ENCODE measurements at regions not wholly inside any gene's neighbourhood (a gene's known extent, or its start where the extent isn't known, plus 50 kb on each side); places are given as distances from the start of the nearest gene placed in this dataset.

DNA sequence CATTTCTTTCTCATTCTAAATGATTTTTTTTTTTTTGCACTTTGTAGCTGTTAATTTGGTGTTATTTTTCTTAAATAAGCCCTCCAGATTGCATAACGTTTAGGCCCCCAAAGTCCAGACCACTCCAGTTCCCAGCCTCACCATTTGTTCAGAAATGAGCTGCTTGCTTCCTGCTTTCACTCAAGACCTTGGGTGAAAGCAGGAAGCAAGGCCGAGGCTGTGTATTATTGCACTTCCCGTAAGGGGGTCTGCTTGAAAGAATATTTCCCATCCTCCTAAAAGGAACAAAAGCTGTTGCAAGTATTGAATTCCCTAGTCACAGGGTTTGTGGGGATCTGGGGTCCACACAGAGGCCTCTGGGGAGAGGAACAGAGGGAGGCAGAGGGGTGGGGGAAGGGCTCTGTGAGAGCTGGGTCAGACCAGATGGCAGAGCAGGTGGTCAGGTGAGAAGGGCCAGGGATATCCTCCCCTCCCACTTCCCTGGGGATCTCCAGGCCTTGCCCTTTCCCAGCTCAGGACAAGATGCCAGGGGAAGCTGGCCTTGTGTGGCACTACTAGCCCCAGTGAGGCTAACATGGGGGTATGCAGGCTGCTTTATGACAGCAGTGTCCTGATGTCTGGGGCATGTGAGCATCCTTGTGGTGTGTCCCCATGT, 51.6 kb upstream of the MYEOV start:
- CTCF ChIA-PET: interaction anchor here (0.6 kb wide), 2 partner anchors 115 to 284 kb away, joined by 3 to 9 read pairs; no protein-coding TSS in a partner anchor

DNA sequence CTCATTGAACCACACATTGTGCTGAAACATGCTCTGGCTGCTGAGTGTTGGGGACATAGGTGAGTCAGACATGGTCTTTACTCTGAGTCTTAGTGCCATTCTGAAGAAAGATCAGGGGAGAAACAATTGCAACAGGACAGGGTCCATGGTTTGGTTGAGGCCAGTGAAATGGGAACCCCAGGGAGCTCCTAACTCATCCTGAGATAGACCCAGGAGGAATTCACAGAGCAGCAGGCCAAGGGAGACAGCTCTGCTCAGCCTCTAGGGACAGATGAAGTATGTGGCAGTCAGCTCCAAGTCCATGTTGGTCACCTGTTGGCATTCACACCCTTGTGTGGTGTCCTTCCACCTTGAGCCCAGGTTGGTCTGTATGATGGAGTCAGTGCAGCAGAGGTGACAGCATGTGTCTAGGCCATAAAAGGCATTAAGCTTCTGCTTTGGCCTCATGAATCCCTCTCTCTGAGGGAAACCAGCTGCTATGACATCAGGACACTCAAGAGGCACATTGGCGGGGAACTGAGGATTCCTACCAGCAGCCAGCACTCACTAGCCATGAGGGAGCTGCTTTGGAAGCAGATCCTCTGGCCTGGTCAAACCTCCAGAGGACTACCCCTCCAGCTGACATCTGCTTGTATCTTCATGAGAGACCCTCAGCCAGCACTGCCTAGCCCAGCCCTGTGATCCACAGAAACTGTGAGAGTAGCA, 50.3 kb upstream of the MYEOV start:
- H3K4me2 ChIP-seq: no peak overlapping the region
- H3K4me1 ChIP-seq (replicated peaks; ENCODE audit: insufficient read depth): no peaks in the 10 kb centered on the region
- CTCF ChIA-PET: no interaction called here
- intact Hi-C loops (cut with micrococcal nuclease; ENCODE audit: unreplicated experiment): no loop called here
- no TSS peak for BruUV-seq (replicated peaks)
- H3K79me2 ChIP-seq (ENCODE audit: low read depth): no peaks in the 10 kb centered on the region
- H3K9me2 ChIP-seq (ENCODE audit: insufficient read depth): no peaks in the 10 kb centered on the region
- POLR2A ChIA-PET (ENCODE audit: unreplicated experiment): no interaction called here
- no peak overlapping the region for H3K27ac ChIP-seq
- H3K36me3 ChIP-seq (ENCODE audit: low read depth): no peaks in the 10 kb centered on the region
- DNase-seq: no peak
- H4K20me1 ChIP-seq (ENCODE audit: insufficient read depth): no peaks in the 10 kb centered on the region
- H3K9me3 ChIP-seq (ENCODE audit: insufficient read depth, low read depth): no peaks in the 10 kb centered on the region
- H2AFZ ChIP-seq: no peak overlapping the region
- no peaks in the 10 kb centered on the region for H3F3A ChIP-seq (ENCODE audit: insufficient read depth, low read depth)
- no peaks in the 10 kb centered on the region for H3K27me3 ChIP-seq (ENCODE audit: insufficient read depth, low read depth)
- H3K4me3 ChIP-seq: no peak overlapping the region
- TF ChIP-seq EZH2 (IDR thresholded peaks at IDR 0.05; ENCODE audit: low read depth): no peak
- TF ChIP-seq, protein P1, sequence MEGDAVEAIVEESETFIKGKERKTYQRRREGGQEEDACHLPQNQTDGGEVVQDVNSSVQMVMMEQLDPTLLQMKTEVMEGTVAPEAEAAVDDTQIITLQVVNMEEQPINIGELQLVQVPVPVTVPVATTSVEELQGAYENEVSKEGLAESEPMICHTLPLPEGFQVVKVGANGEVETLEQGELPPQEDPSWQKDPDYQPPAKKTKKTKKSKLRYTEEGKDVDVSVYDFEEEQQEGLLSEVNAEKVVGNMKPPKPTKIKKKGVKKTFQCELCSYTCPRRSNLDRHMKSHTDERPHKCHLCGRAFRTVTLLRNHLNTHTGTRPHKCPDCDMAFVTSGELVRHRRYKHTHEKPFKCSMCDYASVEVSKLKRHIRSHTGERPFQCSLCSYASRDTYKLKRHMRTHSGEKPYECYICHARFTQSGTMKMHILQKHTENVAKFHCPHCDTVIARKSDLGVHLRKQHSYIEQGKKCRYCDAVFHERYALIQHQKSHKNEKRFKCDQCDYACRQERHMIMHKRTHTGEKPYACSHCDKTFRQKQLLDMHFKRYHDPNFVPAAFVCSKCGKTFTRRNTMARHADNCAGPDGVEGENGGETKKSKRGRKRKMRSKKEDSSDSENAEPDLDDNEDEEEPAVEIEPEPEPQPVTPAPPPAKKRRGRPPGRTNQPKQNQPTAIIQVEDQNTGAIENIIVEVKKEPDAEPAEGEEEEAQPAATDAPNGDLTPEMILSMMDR (conservative IDR thresholded peaks at IDR 0.05): no peak

More for the DNA sequence above, 51.6 kb upstream of the MYEOV start:
- Histone ChIP-seq H3K9me2 (ENCODE audit: insufficient read depth) (no peaks in the 10 kb centered on the region), H3K9me3 (ENCODE audit: insufficient read depth, low read depth) (no peaks in the 10 kb centered on the region), H3K27ac (no peak overlapping the region), H3F3A (ENCODE audit: insufficient read depth, low read depth) (no peaks in the 10 kb centered on the region), H3K4me2 (no peak overlapping the region), H3K4me3 (no peak overlapping the region), H3K4me1 (replicated peaks; ENCODE audit: insufficient read depth) (no peaks in the 10 kb centered on the region), H4K20me1 (ENCODE audit: insufficient read depth) (no peaks in the 10 kb centered on the region), H3K36me3 (ENCODE audit: low read depth) (no peaks in the 10 kb centered on the region), H3K27me3 (ENCODE audit: insufficient read depth, low read depth) (no peaks in the 10 kb centered on the region), H3K79me2 (ENCODE audit: low read depth) (no peaks in the 10 kb centered on the region), H2AFZ (no peak overlapping the region)
- no peak for TF ChIP-seq EZH2 (IDR thresholded peaks at IDR 0.05; ENCODE audit: low read depth)
- TF ChIP-seq, protein P1 (conservative IDR thresholded peaks at IDR 0.05): no peak
- no peak for DNase-seq
- intact Hi-C loops (cut with micrococcal nuclease; ENCODE audit: unreplicated experiment): no loop called here
- no TSS peak for BruUV-seq (replicated peaks)
- POLR2A ChIA-PET (ENCODE audit: unreplicated experiment): no interaction called here
